ENCODE measurements at regions not wholly inside any gene's neighbourhood (a gene's known extent, or its start where the extent isn't known, plus 50 kb on each side); places are given as distances from the start of the nearest gene placed in this dataset.

- TF ChIP-seq CTCF (IDR thresholded peaks at IDR 0.05) (no peak), POLR2A (IDR thresholded peaks at IDR 0.05) (no peak)
Measured at GRCh38 chr2:219958941-219959340, 331.5 kb downstream of the SLC4A3 start.
